ENCODE measurements at regions not wholly inside any gene's neighbourhood (a gene's known extent, or its start where the extent isn't known, plus 50 kb on each side); places are given as distances from the start of the nearest gene placed in this dataset.

DNA sequence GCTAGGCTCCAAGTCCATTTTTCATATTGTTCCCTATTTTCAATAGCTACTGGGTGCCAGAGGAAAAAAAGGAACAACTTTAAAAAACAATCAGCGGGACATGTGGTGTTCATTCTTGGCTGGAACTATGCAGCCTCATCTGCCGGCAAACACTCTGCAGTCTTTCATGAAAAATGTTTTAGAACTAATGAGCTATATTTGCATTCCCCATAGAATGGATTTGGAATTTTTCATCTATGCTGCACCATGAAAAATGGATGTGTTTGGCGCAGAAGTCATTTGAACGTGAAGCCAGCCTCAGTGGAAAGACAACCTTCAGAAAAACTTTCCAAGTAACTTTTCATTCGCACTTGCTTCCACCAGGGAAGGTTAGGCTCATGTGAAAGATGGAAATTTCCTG is 270.5 kb downstream of the SKAP2 start:
- Histone ChIP-seq H3K27ac (no peak overlapping the region), H3K4me1 (no peaks in the 10 kb centered on the region), H3K27me3 (no peaks in the 10 kb centered on the region), H3K36me3 (replicated peaks in 1 of 2; ENCODE audit: insufficient read depth in 1 of 2, low read depth in 2 of 2) (no peaks in the 10 kb centered on the region), H3K9me3 (no peaks in the 10 kb centered on the region), H3K4me3 (no peak overlapping the region)
- 61 to 67% methylated on average over 5 of the region's 5 CpGs for WGBS, 2 donors
- intact Hi-C loops (cut with DNase I) = no loop called here
- no peak for TF ChIP-seq CTCF (IDR thresholded peaks at IDR 0.05)
- TF ChIP-seq POLR2A (IDR thresholded peaks at IDR 0.05) = no peak
- no peak for DNase-seq
- ATAC-seq = no peak

DNA sequence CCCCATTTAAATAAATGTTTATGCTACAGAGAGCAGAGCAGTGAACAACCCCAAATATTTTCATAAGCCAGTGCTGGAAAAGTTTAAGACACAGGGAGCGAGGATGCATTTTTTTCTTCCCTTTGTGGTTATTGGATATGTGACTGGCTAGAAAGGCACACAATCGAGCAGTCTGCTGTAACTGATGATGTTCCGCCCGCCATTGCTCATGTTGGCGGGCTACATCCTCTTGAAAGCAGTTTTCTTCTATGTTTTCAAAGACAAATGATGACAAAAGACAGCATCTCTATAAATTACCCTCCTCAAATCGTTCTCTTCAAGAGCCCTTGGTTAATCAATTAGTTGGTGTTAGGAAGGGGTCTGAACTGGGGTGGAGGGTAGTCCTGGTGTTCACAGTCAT is 269.8 kb downstream of the SKAP2 start:
- 69 to 75% methylated on average over 6 of the region's 6 CpGs for WGBS, 2 donors
- intact Hi-C loops (cut with DNase I) = no loop called here
- no peak overlapping the region for H3K4me3 ChIP-seq

DNA sequence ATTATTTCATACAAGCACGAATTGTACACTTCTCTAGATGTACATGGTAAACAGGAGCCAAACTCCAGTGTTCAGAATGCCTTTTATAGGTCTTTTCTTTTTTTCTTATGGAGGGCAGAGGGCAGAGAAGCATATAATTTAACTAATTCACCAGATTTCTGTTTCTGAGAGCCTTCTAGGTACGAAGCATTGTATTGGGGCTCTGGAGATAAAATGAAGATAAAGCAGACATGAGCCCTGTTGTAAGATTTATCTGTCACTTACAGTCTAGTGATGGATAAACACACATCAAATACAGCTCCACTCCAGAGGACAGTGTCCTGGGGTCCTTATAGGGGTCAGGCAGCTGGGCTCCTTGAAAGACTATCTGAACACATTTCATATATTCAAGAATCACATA is 265.5 kb downstream of the SKAP2 start:
- Histone ChIP-seq H3K4me3 (no peak overlapping the region), H3K4me1 (no peaks in the 10 kb centered on the region), H3K27me3 (no peaks in the 10 kb centered on the region), H3K27ac (no peak overlapping the region), H3K9me3 (no peaks in the 10 kb centered on the region), H3K36me3 (replicated peaks in 1 of 2; ENCODE audit: insufficient read depth in 1 of 2, low read depth in 2 of 2) (no peaks in the 10 kb centered on the region)
- no peak for DNase-seq
- intact Hi-C loops (cut with DNase I) = no loop called here
- ATAC-seq = no peak
- 82 to 84% methylated on average over 2 of the region's 2 CpGs for WGBS, 2 donors
- no peak for TF ChIP-seq POLR2A (IDR thresholded peaks at IDR 0.05)
- no peak for TF ChIP-seq CTCF (IDR thresholded peaks at IDR 0.05)

More for the DNA sequence above, 269.8 kb downstream of the SKAP2 start:
- Histone ChIP-seq H3K4me1 (no peaks in the 10 kb centered on the region), H3K27me3 (no peaks in the 10 kb centered on the region), H3K9me3 (no peaks in the 10 kb centered on the region), H3K36me3 (replicated peaks in 1 of 2; ENCODE audit: insufficient read depth in 1 of 2, low read depth in 2 of 2) (no peaks in the 10 kb centered on the region), H3K27ac (no peak overlapping the region)
- no peak for ATAC-seq
- DNase-seq = no peak
- no peak for TF ChIP-seq CTCF (IDR thresholded peaks at IDR 0.05)
- no peak for TF ChIP-seq POLR2A (IDR thresholded peaks at IDR 0.05)

GRCh38 chr7:26599982-26600381 is 264.4 kb downstream of the SKAP2 start:
- TF ChIP-seq CTCF (IDR thresholded peaks at IDR 0.05) = no peak
- no peak for TF ChIP-seq POLR2A (IDR thresholded peaks at IDR 0.05)
- DNase-seq (no peak), ATAC-seq (no peak)
- Histone ChIP-seq H3K9me3 (no peaks in the 10 kb centered on the region), H3K27me3 (no peaks in the 10 kb centered on the region), H3K27ac (no peak overlapping the region), H3K4me1 (no peaks in the 10 kb centered on the region), H3K4me3 (no peak overlapping the region), H3K36me3 (replicated peaks in 1 of 2; ENCODE audit: insufficient read depth in 1 of 2, low read depth in 2 of 2) (no peaks in the 10 kb centered on the region)
- intact Hi-C loops (cut with DNase I) = no loop called here
- WGBS, 2 donors = 77 to 88% methylated on average over 7 of the region's 7 CpGs

- DNase-seq (no peak), ATAC-seq (no peak)
- H3K36me3 ChIP-seq (replicated peaks in 1 of 2; ENCODE audit: insufficient read depth in 1 of 2, low read depth in 2 of 2) = no peaks in the 10 kb centered on the region
- no peak overlapping the region for H3K27ac ChIP-seq
- WGBS, 2 donors = 71 to 74% methylated on average over 3 of the region's 3 CpGs
- no peak for TF ChIP-seq CTCF (IDR thresholded peaks at IDR 0.05)
- no peak for TF ChIP-seq POLR2A (IDR thresholded peaks at IDR 0.05)
- no peak overlapping the region for H3K4me3 ChIP-seq
- no peaks in the 10 kb centered on the region for H3K27me3 ChIP-seq
- no peaks in the 10 kb centered on the region for H3K4me1 ChIP-seq
- H3K9me3 ChIP-seq = no peaks in the 10 kb centered on the region
- intact Hi-C loops (cut with DNase I) = no loop called here
Measured at GRCh38 chr7:26600411-26600810, 264.0 kb downstream of the SKAP2 start.
